ENCODE measurements at regions not wholly inside any gene's neighbourhood (a gene's known extent, or its start where the extent isn't known, plus 50 kb on each side); places are given as distances from the start of the nearest gene placed in this dataset.
A peak's percentile ranks its signal among the peaks of the same experiment; 100 is the strongest.
"Not testable (repeated sequence)": the region's sequence is repeated elsewhere in the genome, so short reads cannot be mapped to it uniquely, and the experiment has no call there.

DNA sequence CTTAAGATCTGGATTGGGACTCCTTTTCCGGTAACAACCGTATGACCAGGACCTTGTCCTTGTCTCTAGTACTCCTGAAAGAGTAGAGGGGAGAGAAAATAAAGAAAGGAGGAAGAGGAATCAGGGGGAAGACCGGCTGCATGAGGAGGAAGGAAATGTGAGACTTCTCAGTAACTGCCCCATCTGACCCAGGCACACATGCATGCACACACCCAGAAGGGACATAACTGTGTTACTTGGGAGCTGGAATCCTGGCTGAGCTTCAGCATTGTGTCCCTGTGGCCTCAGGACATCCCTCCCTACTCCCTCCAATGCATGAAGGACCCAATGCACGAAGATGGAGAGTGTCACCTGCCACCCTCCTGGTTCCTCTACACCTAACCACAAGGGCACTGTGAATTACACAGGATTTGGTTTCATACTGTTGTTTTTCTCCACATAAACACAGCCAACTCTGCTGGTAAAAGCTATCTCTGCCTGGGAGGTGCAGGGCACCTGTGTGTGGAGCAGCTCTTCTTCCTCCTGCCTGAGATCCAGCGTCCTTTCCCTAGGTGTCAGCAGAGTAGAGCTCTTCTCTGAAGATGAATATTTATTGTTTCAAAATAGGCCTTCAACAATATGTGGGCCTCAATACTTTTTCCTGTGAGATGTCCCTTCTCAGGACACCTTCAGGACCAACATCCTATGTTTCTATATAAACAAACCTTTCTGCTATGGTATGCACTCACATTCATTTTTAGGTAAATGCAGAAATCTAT lies 574.1 kb upstream of the ID2 start:
- no peak for DNase-seq

- no peak for DNase-seq
Observed at GRCh38 chr2:8110716-8111115, 571.1 kb upstream of the ID2 start.

DNA sequence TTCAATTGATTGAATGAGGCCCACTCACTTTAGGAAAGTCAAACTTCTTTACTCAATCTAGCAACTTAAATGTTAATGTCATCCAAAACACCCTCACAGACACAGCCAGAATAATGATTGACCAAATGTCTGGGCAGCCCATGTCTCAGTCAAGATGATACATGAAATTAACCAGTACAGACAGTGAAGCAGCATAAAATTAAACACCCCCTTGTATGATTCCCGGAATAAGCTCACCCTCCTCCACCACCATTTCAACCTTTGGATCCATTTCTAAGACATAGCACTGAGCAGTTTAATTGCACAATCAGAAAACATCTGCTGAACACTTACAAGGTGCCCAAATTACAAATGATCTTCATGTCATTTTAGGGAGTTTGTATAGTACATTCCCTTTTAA lies 570.7 kb upstream of the ID2 start:
- DNase-seq = no peak

DNA sequence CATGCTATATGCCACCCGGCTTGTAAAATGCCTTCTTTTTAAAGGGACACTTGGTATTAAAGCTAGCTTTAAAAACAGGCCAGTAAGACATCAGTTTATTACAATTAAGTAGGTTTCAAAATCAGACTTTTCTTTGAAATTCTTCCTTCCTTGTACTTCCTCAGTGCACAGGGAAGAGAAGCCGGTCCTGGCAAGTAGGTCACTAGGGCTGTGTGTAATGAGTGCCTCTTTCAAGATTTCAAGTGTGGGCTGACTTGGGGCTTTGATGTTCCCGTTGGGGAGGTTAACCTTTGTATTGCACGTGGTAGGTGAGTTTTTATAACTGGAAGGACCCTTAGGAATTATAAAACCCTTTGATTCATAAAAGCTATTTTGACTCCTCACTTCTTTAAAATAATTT lies 566.4 kb upstream of the ID2 start:
- no peak for DNase-seq

GRCh38 chr2:8115966-8116365 lies 565.9 kb upstream of the ID2 start:
- no peak for DNase-seq

DNA sequence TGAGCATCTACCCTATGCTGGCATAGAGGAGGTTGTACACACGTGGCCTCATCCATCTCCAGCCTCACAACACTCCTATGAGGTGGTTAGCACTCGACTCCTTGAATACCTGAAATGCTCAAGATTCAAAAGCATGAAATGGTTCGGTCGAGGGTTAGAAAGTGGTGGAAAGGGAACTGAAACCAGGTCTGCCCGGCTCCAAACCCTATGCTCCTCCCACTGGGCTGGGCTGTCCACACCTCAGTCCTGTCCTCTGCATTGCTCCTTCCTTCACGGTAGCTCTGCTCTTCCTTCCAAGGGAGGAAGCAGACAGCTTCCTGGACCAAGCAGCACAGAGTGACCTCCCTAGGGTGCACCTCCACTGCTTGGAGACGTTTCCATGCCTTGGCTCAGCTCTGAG lies 565.2 kb upstream of the ID2 start:
- no peak for DNase-seq

GRCh38 chr2:8118940-8119781 lies 562.7 kb upstream of the ID2 start:
- DNase-seq = no peak

- peak; percentile 39 for DNase-seq
Observed at GRCh38 chr2:8119782-8120505, 561.9 kb upstream of the ID2 start.

GRCh38 chr2:8120506-8120860 lies 561.4 kb upstream of the ID2 start:
- DNase-seq = no peak

DNA sequence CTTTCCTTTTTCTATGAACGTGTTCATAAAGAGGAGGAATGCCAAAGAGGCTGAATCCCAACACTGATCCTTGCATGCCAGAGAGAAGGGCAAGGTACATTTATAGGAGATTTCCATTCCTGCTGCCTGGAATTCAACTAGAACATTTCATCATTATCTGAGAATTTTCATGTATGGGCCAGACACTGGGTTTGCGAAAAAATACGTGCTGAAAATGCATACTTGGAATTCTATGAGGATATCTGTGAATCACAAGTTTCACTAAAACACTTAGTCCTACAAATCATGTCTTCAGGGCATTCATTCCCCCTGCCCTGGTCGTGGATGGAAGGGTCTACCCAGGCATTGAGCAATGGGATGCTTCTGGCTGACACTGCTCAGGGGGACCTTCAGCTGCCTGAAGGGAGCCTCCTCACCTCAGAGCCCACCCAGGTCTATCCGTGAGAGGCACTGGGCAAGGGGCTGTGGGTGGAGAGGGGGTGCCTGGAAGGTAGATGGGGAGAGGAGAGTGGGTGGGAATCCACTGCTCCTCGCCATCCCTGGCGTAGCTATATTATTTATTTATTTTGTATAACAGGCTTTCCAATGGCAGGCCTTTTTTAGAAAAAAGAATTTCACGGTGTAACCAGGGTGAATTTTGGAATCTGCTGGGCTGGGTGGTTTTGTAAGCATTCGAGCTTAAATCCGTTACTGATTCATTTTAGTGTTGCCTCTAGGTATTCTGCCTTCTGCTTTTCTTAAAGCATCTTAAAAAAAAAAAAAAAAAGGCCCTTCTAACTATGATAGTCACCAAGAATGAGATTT lies 560.6 kb upstream of the ID2 start:
- no peak for DNase-seq

DNA sequence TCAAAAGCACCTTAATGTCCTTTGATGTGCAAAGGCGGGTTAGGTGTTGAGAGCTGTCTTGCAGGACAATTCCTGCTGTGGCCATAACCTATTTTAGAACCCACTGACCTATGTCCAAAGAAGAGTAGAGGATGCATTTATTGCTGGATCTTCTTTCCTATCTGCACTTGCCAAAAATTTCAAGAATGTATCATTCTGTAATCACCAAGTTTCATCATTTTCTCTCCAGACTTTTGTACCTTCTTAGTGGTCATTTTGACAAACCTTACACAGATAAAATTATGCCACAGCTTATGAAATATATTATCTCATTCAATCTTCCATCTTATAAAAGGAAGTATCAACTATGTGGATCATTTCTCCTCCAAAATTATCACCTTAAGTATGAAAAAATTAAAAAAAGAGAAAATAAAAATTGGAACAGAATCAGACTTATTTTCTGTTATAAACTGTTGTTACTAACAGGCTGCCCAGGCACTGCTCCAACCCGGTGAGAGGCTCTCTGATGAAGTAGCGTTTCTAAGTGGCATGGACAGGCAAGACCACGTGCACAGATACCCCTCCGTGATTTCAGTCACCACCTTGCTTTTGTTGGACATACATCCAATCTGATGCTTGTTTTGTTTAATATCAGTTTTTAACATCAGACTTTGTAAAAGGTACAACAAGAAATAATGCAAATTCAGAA lies 559.9 kb upstream of the ID2 start:
- DNase-seq = no peak

DNA sequence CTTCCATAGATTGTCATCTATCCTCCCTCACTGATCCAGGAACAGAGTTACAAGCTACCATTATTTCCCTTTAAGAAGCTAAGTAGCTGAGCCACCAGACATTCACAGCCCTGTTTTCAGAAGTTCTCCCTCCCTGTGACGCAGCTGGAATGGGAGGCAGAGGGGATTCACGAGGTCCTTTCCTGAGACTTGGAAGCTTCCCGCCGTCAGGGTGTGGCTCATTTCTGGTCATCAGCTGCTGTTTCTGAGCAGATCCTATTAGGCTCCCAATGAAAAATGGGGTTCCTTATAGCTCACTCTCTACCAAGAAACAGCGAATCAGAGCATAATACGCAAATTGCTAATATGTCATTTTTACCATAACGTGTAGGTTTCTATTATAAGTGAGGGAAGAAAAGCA lies 559.3 kb upstream of the ID2 start:
- DNase-seq = no peak

DNA sequence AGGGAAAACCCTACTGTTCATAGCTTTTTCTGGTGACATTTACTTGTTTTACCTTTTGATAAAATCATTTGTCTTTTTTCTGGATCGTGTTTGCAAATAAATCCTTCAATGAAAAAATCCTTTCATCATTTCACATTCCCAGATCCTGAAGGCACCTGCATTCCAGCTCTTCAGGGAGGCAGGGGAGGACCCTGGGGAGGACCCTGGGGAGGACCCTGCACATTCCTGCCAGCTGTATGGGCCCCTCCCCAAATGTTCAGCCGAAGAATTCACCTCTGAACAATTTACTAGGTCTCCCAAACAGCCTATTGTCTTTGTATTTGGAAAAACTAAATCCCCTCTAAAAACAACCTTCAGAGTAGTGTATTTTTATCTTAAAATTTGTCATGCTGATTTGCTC lies 558.4 kb upstream of the ID2 start:
- DNase-seq = no peak

DNA sequence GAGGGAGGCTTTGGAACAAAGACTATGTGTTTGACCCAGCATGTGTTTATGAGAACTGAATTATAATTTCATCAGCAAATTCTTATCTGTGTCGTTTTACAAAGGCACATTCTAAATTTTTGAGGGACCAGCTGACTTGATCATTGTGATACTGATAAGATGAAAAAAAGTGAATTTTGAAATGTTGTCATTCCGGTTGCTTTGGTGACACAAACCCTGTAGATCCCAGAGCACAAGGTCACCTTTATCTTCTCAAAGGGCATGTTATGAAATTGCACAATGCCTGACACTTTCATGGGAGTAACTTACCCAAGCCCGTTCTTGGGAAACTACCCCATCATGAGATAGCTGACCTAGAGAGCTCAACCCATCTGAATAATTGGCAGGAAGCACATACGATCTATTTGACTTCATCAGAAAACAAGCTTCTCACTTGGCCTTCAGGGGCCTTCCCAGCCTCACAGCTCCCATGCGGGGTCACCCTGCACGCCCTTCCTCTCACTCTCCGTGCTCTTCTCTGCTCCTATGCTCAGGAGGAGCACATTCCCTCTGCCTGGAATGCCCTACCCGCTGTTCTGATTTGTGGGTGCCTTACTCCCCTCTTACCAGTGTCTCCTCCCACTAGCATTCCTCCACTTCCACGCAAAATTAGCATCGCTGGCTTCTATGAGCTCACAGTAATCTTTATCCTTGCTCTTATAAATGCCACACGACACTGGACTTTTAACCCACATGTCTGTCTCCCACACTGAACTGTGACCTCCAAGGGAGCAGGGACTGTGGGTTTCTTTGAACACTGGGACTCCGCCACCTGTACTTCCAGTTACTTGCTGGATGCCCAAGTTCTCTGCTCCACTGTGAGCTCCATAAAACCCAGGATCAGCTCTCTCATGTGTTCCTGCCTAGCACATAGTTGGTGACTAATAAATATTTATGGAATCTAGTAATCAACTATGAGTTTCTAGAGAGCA lies 555.8 kb upstream of the ID2 start:
- DNase-seq = no peak

DNA sequence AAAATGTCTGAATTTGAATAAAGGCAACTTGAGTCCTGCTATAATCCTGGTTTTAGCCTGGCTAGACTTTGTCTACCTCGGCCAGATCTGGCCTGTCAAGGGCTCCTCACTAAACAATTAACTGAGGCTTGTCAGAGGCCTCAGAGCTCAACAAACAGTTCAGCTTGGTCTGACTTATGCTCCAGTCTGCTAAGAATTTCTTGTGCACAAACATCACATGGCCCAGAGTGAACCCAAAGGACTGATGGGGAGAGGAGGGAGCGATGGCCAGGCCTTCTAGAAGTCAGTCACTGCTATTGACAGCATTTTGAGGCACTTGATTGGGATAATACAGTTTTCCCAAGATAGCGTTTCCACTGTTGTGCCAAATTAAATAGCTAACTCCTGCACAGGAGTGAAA lies 555.1 kb upstream of the ID2 start:
- DNase-seq = no peak

DNA sequence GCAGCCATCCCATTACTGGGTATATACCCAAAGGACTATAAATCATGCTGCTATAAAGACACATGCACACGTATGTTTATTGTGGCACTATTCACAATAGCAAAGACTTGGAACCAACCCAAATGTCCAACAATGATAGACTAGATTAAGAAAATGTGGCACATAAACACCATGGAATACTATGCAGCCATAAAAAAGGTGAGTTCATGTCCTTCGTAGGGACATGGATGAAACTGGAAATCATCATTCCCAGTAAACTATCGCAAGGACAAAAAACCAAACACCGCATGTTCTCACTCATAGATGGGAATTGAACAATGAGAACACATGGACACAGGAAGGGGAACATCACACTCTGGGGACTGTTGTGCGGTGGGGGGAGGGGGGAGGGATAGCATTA lies 550.4 kb upstream of the ID2 start:
- not testable (repeated sequence) for DNase-seq

- DNase-seq = no peak
Observed at GRCh38 chr2:8132351-8132831, 549.5 kb upstream of the ID2 start.

- no peak for DNase-seq
Observed at GRCh38 chr2:8132879-8133278, 549.0 kb upstream of the ID2 start.

DNA sequence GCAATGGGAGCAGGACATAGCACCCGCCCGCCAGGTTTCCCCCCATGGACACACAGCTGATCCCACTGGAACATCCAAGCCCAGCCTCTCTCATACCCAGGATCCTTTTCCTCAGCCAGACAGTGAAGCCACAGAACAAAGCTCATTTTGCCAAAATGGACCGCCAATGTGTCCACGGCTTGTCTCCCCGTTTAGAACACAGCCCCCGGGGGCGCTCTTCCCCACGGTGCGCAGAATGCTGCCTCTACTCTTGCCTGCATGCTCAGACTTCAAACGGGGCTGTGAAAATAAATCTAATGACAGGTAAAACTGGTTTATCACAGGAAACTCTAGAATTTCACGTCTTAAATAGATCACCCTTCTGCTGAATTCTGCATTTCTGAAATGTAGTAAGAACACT lies 548.5 kb upstream of the ID2 start:
- DNase-seq = no peak

DNA sequence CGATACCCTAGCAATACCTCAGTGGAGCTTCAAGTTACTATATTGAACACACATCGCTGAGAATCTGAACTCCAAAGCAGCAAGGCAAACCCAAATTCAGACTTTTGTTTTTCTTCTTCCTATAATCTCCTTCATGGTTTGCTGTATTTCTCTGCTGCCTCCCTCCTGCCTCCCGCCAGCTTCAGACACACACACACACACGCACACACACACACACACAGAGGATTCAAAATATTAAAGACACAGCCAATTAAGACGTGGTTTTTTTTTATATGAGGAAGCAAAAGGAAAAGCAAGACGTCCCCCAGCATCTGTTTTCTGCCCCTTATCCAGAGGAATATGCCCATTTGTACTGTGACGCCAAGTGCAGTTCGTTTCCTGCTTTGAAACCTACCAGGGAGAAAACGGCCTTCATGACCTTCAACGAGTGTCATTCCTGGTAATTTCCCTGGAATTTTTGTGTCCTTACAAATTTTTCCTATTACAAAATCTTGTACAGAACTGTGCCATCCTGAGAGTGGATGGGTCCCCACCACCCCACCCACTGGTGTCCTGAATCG lies 547.9 kb upstream of the ID2 start:
- no peak for DNase-seq

DNA sequence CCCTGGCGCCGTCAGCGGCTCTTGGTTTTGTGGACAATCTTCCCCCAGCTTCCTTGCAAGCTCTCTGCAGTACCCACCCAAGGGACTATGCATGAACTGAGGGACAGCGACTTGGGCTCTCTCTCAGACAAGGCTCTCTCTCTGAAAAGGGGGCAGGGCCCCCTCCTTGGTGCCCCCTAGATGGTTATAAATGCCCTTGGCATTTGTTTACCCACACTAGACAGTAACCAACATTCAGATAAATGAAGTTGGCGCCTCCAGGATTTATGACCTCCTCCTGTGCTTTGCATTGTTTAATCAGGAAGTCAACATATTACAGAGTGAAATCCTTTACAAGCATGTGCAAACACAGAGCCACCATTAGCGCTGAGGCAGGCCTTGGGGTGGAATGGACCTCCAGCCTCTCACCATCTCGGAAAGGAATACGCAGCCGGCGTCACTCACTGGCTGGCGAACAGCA lies 547.4 kb upstream of the ID2 start:
- DNase-seq = no peak

Data from activated CD4-positive, alpha-beta T cell treated with anti-CD3 and anti-CD28 coated beads, Interleukin-2, amount 50 U/mL, for 16 hours (primary cell).